ENCODE measurements at regions not wholly inside any gene's neighbourhood (a gene's known extent, or its start where the extent isn't known, plus 50 kb on each side); places are given as distances from the start of the nearest gene placed in this dataset.
A peak's percentile ranks its signal among the peaks of the same experiment; 100 is the strongest.

GRCh38 chrX:30150196-30150895 is 65.0 kb upstream of the MAGEB2 start:
- no peak for ATAC-seq
- intact Hi-C loops (cut with DNase I) = no loop called here

GRCh38 chrX:30151964-30152363 is 63.4 kb upstream of the MAGEB2 start:
- TF ChIP-seq, protein P1, sequence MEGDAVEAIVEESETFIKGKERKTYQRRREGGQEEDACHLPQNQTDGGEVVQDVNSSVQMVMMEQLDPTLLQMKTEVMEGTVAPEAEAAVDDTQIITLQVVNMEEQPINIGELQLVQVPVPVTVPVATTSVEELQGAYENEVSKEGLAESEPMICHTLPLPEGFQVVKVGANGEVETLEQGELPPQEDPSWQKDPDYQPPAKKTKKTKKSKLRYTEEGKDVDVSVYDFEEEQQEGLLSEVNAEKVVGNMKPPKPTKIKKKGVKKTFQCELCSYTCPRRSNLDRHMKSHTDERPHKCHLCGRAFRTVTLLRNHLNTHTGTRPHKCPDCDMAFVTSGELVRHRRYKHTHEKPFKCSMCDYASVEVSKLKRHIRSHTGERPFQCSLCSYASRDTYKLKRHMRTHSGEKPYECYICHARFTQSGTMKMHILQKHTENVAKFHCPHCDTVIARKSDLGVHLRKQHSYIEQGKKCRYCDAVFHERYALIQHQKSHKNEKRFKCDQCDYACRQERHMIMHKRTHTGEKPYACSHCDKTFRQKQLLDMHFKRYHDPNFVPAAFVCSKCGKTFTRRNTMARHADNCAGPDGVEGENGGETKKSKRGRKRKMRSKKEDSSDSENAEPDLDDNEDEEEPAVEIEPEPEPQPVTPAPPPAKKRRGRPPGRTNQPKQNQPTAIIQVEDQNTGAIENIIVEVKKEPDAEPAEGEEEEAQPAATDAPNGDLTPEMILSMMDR (IDR thresholded peaks at IDR 0.05) = no peak
- DNase-seq (no peak), FAIRE-seq (no peak), ATAC-seq (no peak)
- Histone ChIP-seq H3K27ac (no peak overlapping the region), H3K4me3 (no peak overlapping the region), H3K36me3 (no peaks in the 10 kb centered on the region), H3K27me3 (peaks cover 0 to 9% (median 0%) of the 10 kb centered on the region in 4 donors), H3K4me1 (no peaks in the 10 kb centered on the region), H3K9me3 (no peaks in the 10 kb centered on the region)
- intact Hi-C loops (cut with DNase I) = no loop called here
- WGBS, 2 donors = 33 to 35% methylated on average over 3 of the region's 3 CpGs

More at GRCh38 chrX:30150196-30150895, 65.0 kb upstream of the MAGEB2 start:
- Histone ChIP-seq H3K4me3 (no peak overlapping the region), H3K27ac (no peak overlapping the region), H3K9me3 (no peaks in the 10 kb centered on the region), H3K36me3 (no peaks in the 10 kb centered on the region), H3K4me1 (no peaks in the 10 kb centered on the region), H3K27me3 (peaks cover 0 to 4% (median 0%) of the 10 kb centered on the region in 4 donors)
- FAIRE-seq (no peak), DNase-seq (peak in 1 of 6 donors; percentile 26)
- TF ChIP-seq, protein P1 (IDR thresholded peaks at IDR 0.05) = no peak
- WGBS, 2 donors = 52 to 59% methylated on average over 6 of the region's 6 CpGs

GRCh38 chrX:30153175-30153880 is 62.0 kb upstream of the MAGEB2 start:
- H3K9me3 ChIP-seq = no peaks in the 10 kb centered on the region
- H3K27me3 ChIP-seq = peaks cover 0 to 11% (median 2%) of the 10 kb centered on the region in 4 donors
- no peaks in the 10 kb centered on the region for H3K4me1 ChIP-seq
- WGBS, 2 donors = 47 to 49% methylated on average over 7 of the region's 7 CpGs
- TF ChIP-seq, protein P1 (IDR thresholded peaks at IDR 0.05) = no peak
- H3K4me3 ChIP-seq = no peak overlapping the region
- ATAC-seq (no peak), FAIRE-seq (no peak), DNase-seq (no peak)
- no peak overlapping the region for H3K27ac ChIP-seq
- intact Hi-C loops (cut with DNase I) = no loop called here
- H3K36me3 ChIP-seq = no peaks in the 10 kb centered on the region

GRCh38 chrX:30153881-30154260 is 61.5 kb upstream of the MAGEB2 start:
- Histone ChIP-seq H3K27ac (no peak overlapping the region), H3K36me3 (no peaks in the 10 kb centered on the region), H3K4me3 (no peak overlapping the region), H3K9me3 (no peaks in the 10 kb centered on the region), H3K4me1 (no peaks in the 10 kb centered on the region), H3K27me3 (peaks cover 0 to 11% (median 3%) of the 10 kb centered on the region in 4 donors)
- FAIRE-seq = no peak
- intact Hi-C loops (cut with DNase I) = no loop called here
- no peak for ATAC-seq
- TF ChIP-seq, protein P1 (IDR thresholded peaks at IDR 0.05) = no peak
- WGBS, 2 donors = 69 to 78% methylated on average over 4 of the region's 4 CpGs
- DNase-seq = no peak

DNA sequence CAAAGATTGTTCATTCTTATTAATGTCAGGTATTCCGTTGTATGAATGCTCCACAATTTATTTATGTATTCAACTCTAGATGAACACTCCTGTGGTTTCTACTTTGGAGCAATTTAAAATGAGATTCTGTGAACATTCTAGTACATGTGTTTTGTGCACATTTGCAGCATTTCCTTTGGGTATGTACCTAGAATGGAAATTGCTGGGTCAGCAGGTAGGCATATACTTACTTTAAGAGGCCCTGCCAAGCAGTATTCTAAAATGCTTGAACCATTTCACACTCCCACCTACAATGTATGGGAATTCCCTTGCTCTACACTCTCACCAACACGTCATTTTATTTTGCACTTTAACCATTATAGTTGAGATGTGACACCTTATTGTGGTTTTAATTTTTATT is 59.4 kb upstream of the MAGEB2 start:
- no peak for FAIRE-seq
- no peak overlapping the region for H3K27ac ChIP-seq
- WGBS, 2 donors = 64 to 81% methylated on average over 2 of the region's 2 CpGs

More for the DNA sequence above, 59.4 kb upstream of the MAGEB2 start:
- Histone ChIP-seq H3K4me1 (no peaks in the 10 kb centered on the region), H3K4me3 (no peak overlapping the region), H3K9me3 (no peaks in the 10 kb centered on the region), H3K36me3 (no peaks in the 10 kb centered on the region), H3K27me3 (peaks cover 0 to 7% (median 3%) of the 10 kb centered on the region in 4 donors)
- ATAC-seq (no peak), DNase-seq (no peak)
- intact Hi-C loops (cut with DNase I) = no loop called here
- TF ChIP-seq, protein P1 (IDR thresholded peaks at IDR 0.05) = no peak
